HuH-7 (cell line): ENCODE measurements at regions not wholly inside any gene's neighbourhood (a gene's known extent, or its start where the extent isn't known, plus 50 kb on each side); places are given as distances from the start of the nearest gene placed in this dataset.
"Not testable (repeated sequence)": the region's sequence is repeated elsewhere in the genome, so short reads cannot be mapped to it uniquely, and the experiment has no call there.

Source experiments
- DNase-seq: peaks from one replicate; pipeline ENCODE4 v3.0.0; 2011; ENCODE audit warnings: low spot score

DNA sequence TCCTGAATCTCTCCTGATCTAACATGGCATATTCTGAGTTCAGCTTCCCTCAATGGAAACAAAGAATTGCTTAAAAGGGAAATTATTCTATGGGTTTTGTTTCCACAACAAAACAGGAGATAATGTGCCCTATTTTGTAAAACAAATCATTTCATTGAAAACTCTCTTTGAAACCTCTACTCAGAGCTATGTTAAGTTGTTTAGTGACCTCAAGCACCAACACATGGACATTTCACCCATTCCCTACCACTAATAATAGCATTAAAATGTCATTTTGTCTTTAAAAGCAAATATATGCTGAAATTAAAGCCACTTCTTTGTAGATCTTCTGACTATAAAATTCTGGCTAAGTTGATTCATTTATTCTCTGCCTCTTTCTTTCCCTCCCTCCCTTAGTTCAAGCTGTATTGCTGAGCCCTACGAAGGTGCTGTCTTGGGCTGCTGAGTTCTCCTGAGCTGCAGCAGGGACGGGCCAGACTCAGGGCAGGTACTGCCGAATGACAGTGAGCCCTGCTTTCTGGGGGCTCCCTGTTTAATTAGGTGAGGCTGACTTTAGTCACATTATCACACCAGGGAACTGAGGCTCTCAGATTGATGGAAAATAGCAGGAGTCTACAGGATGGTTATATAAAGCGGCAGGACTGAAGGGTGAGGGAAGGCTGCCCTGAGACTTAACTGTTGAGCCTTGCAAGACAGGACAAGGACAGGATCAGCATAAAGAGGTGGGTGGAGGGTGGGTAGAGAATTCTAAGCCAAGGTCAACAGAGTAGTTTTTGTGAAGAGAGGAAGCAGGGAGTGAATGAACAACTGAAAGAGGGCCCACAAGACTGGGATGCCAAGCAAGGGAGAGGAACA lies 1685.1 kb downstream of the SPATA31A7 start:
- not testable (repeated sequence) for DNase-seq

DNA sequence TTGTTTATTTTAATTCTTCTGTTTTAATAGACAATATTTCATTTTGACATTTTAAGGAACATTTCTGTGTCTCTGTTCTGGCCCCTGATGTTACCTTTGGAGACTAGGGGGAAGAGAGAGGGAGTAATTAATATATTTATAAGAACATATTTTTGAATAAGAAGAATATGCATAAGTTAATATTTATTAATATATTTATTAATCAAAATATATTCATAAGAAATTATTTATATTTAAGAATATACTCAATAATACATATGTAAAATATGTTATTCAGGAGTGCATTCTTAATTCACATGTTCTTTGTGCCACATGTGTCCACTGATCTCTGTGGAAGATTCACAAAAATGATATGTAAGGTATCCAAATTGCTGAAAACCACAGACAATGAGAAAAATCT lies 1687.7 kb downstream of the SPATA31A7 start:
- DNase-seq: not testable (repeated sequence)

DNA sequence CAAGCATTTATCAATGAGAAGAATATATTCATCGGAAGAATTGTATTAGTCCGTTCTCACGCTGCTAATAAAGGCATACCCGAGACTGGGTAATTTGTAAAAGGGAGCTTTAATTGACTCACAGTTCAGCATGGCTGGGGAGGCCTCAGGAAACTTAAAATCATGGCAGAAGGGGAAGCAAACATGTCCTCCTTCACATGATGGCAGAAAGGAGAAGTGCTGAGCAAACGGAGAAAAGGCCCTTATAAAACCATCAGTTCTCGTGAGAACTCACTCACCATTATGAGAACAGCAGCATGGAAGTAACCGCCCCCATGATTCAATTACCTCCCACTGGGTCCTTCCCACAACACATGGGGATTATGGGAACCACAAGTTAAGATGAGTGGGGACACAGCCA lies 1688.2 kb downstream of the SPATA31A7 start:
- DNase-seq: not testable (repeated sequence)

DNA sequence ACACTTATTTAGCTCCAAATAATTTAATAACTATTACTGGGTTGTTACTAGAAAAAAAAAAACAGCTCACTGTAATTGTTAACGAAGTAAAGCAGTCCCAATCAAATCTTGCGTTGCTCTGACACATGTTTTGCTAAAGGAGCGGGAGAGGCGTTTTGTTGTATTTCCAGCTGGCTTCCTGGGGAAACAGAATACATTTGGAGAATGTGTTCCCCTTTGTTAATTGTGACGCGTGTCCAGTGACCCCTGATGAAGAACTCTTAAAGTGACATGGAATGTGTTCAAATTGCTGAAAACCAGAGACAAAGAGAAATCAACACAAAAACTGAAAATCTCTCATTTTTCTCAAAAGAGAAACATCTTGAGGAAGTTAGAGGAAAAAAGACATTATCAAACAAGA lies 1690.6 kb downstream of the SPATA31A7 start:
- DNase-seq: not testable (repeated sequence)

DNA sequence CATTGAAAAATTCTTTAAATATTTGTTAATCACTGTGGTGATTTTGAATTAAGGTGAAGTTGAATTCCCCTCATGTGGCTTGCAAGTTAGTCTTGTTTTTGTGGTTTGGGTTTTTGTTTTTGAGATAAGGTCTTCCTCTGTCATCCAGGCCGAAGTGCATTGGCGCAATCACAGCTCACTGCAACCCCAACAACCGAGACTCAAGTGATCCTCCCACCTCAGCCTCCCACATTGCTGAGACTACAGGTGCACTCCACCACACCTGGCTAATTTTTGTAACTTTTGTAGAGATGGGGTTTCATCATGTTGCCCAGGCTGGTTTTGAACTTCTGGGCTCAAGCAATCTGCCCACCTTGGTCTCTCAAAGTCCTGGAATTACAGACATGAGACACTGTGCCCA lies 1691.1 kb downstream of the SPATA31A7 start:
- DNase-seq: not testable (repeated sequence)

DNA sequence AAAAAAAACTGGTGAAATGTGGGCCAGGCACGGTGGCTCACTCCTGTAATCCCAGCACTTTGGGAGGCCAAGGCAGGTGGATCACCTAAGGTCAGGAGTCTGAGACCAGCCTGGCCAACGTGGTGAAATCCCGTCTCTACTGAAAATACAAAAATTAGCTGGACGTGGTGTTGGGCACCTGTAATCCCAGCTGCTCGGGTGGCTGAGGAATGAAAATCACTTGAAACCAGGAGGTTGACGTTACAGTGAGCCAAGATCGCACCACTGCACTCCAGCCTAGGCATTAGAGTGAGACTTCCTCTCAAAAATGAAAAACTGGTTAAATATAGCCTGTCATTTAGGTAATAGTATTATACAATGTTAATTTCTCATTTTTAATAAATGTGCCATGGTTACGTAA lies 1692.0 kb downstream of the SPATA31A7 start:
- not testable (repeated sequence) for DNase-seq

DNA sequence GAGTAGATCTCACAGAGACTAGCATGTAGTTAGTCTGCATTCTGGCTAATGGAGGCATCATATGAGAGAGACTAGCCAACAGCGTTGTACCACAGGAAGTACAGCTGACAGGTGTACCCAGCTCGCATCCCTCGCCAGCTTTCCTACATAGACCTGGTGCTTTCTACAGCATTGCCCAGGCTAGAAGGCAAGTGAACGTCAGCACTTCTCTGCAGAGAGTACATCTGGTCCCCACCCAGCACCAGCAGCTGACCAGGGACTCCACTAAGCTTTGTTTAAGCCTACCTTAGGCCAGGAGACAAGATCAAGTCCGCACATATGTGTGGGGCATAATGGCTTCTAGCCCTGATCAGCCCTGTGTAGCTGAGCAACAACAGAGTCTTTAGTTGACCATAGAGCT lies 1692.9 kb downstream of the SPATA31A7 start:
- not testable (repeated sequence) for DNase-seq

DNA sequence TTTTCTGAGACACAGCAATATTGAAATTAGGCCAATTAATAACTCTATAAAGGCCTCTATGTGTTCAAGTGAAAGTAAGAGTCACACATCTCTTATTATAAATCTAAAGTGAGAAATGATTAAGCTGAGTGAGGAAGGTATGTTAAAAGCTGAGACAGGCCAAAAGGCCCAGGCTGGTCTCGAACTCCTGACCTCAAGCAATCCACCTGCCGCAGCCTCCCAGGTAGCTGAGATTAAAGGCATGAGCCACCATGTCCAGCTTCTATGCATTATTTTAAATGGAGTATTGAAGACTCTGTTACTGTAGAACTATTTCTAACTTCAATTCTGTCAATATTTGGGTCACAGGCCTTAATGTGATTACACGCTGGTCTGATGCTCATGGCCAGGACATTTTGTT lies 1706.9 kb downstream of the SPATA31A7 start:
- not testable (repeated sequence) for DNase-seq

DNA sequence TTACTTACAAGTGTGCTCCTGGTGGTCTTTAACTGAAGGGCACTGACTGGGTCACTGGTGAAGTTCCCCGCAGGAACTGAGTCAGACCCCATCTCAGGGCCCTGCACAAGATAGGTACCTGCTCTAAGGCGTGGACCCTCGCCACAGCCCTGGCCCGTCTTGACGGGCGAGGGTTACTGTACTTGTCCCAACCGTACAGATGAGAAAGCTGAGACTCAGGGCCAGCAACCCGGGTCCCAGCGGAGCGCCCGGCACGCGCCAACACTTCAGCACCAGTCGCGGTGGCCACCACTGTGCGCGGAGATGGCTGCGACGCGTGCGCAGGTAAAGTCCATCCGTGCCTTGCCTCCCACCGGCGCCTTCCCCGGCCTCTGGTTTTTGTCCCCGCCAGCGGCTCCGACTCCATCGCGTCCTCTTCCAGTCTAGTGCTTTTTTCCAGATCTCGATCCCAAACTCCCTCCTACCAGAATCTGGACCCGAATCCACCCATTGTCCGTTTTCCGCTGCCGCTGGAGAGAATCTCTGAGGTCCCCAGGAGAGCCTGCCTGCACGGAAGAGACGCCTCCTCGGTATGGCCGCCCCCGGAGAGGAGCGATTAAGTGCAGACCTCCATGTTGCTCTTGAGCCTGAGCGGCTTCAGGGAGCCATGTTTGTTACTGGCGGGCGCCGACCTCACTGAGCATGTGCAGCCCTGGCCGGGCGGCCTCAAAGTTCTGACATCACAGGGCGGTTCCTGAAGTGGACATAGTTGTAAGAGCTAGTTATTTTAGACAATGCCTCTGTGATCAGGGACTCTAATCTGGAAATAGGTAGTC lies 1707.8 kb downstream of the SPATA31A7 start:
- not testable (repeated sequence) for DNase-seq

DNA sequence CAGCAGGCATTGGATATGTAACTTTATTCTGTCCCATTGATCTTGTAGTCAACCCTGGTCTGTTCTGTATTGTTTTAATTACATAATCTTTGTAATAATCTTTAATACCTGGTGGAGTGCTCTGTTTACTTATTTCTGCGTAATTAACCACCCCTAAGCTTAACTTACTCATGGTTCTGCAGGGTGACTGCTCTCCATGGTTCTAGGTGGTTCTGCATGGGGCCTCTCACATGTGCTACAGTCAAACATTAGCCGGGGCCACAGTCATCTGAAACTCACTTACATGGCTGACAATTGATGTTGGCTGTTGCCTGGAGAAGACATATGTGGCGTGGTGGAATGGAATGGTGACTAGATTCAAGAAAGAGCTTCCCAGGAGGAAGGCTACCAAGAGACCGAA lies 1709.8 kb downstream of the SPATA31A7 start:
- not testable (repeated sequence) for DNase-seq

DNA sequence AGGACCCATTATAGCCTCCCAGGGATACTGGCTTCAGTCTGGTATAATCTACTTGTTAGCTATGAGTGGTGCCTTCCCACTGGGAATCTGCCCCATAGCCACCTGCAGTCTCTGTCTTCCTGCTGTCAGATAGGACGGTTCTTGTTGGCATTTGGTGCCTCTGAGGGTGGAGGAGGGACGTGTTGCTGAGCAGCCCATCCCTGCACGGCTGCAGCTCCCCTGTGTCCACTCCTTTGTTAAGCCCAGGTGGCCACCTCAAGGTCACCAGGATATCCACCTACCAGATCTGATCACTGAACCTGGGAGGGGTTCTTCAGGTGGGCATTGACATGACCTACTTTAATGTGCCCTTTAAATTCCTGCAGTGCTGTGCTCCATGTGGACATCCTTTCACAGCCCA lies 1714.2 kb downstream of the SPATA31A7 start:
- not testable (repeated sequence) for DNase-seq

DNA sequence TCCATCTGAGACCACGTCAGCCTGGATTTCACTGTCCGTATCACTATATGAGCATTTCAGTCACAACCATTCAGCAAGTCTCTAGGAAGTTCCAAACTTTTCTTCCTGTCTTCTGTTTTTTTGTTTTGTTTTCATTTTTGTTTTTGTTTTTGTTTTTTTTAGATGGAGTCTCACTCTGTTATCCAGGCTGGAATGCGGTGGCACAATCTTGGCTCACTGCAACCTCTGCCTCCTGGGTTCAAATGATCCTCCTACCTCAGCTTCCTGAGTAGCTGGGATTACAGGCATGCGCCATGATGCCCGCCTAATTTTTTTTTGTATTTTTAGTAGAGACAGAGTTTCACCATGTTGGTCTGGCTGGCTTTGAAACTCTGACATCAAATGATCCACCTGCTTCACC lies 1715.9 kb downstream of the SPATA31A7 start:
- not testable (repeated sequence) for DNase-seq

DNA sequence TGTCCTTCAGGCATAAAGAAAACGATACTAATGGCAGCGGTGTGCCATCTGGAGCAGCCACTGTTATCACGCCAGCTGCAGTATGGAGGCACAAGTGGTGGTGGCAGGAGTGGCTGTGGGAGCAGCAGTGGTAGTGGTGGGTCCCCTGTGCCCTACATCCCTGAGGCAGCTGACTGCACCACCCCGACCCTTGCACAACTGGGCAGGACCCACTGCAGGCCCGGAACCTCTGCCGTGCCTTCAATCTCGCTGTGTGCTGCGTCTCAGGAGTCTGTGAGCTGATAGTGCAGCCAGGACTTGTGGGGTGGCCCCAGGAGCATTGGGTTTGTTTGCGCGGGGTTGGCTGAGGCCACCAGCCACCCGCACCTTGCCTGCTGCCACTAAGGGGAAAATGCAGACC lies 1718.0 kb downstream of the SPATA31A7 start:
- DNase-seq: not testable (repeated sequence)

DNA sequence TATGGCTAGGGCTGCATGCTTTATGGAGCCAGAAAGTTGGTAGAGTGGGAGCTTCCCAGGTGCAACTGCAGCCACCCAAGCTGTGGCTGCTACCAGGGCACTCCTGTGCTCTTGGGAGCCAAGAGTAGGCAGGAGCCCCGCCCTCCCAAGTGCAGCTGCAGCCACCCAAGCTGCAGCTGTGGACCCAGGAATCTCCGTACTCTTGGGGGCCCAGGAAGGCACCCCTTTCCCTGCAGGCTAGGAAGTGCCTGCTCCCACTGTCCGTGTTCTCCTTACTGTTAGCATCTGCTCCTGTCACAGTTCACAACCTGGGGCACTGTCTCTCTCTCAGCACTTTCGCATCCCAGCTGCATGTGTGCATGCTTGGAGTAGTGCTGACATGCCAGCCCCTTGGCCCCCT lies 1718.4 kb downstream of the SPATA31A7 start:
- not testable (repeated sequence) for DNase-seq

DNA sequence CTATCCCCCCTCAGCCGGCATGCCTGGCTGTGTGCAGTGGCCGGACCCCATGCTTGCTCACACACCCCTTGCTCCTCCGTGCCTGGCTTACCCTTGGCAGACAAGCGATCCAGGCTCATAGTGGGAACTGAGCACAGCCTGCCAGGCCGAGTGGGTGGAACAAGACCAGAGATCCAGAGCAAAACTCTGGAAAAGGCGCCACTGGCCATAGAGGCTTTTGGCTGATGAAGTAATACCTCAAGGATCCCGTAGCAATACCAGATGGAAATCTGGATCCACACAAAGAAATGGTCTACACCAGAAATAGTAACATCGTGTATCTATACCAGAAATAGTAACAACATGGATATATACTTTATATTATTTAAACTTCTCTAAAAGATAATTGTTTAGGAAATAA lies 1719.6 kb downstream of the SPATA31A7 start:
- not testable (repeated sequence) for DNase-seq

DNA sequence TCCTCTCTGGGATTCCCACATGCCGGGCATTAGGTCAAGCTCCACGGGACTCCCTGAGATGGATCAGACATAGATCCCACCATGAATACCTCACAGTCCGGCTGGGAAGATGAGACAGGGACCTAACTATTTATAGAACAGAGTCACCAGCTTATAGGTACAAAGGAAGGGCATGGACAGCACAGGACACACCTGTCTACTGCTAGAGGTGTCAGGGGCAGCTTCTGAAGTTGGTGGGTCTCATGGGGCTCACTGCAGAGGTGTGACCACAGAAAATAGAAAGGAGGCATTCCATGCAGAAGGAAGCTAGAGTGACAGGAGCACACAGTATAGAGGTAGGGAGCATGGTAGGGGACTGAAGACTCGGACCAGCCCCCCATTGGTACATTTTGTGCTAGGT lies 1722.4 kb downstream of the SPATA31A7 start:
- DNase-seq: not testable (repeated sequence)

DNA sequence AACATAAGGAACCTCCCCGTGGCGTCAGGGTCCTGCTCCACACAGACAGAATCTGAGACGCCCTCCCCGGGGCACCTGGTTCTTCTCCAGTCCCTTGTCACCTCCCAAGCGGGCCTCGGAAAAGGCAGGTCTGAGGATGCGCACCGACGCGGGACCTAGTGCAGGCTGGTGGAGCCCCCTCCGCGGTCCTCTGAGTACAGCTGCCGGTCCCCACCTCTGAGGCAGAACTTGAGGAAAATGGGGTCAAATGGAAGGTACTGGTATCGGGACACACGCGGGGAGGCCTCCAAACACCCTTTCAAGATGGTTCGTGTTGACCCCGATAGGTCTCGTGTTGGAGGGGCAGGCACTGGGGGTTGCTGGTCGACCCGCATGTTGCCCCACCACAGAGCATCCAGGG lies 1725.3 kb downstream of the SPATA31A7 start:
- not testable (repeated sequence) for DNase-seq

DNA sequence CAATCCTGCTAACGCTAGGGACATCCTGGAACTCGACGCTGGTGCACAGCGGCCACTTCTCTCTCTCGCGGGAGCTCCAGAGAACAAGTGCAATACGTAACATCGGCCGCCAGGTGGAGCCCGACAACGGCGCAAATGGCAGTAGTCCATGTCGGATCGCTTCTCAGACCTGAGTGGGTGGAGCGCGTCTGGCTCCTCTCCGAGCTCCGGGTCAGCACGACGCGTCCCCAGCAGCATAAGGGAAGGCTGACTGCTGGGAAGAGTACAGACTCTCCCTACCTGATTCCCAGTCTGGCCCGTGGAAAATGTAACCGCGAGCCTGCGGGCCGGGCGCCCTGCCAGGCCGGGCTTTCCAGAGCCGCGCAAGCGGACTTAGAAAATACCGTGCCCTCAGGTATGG lies 1725.8 kb downstream of the SPATA31A7 start:
- DNase-seq: not testable (repeated sequence)

DNA sequence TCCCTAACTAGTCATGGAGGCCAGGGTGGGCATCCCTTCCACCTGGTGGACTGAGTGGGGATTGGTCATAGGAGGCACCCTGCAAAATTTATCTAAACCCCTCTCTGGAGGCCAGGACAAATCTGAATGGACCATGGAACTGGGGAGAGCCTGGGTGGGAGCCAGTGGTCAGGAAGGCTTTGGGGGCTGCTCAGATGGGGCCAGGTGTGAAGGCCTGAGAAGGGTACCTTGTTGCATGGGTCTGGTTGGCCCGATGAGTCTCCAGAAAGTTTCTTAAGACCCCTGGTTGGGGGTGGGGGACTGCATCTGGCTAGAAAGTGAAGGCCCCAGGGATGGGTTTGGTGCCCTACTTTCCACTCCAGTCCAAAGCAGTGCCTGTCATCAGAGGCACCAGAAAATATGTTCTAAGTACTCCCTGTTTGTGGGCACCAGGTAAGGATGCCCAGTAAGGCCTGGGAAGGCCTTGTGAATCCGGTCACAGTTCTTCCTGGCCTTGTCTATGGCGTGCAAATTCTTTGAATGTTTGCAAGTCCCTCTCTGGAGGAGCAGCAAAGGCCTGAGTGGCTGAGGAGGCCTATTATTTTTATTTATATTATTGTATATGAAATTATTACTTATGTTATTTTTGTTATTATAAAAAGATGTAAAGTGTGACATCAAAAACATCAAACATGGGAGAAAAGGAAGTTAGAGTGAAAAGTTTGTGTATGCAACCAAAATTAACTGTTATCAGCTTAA lies 1729.0 kb downstream of the SPATA31A7 start:
- not testable (repeated sequence) for DNase-seq

DNA sequence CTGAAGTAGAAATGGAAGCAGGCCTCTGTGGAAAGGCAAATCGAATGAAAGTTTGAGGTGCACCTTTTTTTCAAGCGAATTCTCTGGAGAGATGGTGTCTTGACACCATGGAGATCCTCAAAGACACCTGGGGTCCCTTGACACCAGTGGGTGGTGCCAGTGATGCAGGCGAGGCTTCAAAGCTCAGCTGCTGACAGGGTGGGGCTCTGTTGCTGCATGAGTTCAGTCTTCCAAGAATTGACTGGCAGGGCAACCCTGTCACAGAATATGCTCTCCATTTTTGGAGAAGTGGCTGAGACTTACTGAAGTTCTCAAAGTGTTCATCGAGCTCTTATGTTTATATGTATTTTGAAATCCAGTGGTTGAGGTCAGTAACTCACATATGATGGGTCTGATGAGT lies 1741.6 kb downstream of the SPATA31A7 start:
- DNase-seq: not testable (repeated sequence)

DNA sequence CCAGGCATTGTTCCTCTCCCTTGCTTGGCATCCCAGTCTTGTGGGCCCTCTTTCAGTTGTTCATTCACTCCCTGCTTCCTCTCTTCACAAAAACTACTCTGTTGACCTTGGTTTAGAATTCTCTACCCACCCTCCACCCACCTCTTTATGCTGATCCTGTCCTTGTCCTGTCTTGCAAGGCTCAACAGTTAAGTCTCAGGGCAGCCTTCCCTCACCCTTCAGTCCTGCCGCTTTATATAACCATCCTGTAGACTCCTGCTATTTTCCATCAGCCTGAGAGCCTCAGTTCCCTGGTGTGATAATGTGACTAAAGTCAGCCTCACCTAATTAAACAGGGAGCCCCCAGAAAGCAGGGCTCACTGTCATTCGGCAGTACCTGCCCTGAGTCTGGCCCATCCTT lies 1763.0 kb downstream of the SPATA31A7 start:
- not testable (repeated sequence) for DNase-seq
